WTC11 (cell line): ENCODE measurements at regions not wholly inside any gene's neighbourhood (a gene's known extent, or its start where the extent isn't known, plus 50 kb on each side); places are given as distances from the start of the nearest gene placed in this dataset.

ENCODE experiments used
- ATAC-seq: fragments of 200-7000 bp; cut with Tn5 transposase; 2 replicates; pipeline ENCODE4 v1.10.0; 2021; ENCODE audit warnings: mild to moderate bottlenecking, moderate library complexity
- CTCF ChIA-PET: fragments of 300-600 bp; sonication (Branson Sonifier 250); formaldehyde crosslinking; loops from one replicate; lab custom pipeline; 2021; ENCODE audit warnings: antibody characterized with exemption; lab: Charles Lee
- POLR2A ChIA-PET: fragments of 350-600 bp; sonication (Branson Sonifier 250); formaldehyde crosslinking; loops from one replicate; lab custom pipeline; 2021; ENCODE audit warnings: antibody characterized with exemption; lab: Charles Lee
- DNase-seq: peaks from one replicate; pipeline ENCODE4 v3.0.0; 2021; ENCODE audit warnings: low spot score
- H3K27ac Mint-ChIP-seq: 2 replicates; pipeline ENCODE4 v1.8.0; 2021; ENCODE audit warnings: mixed read lengths
- H3K27me3 Mint-ChIP-seq: 2 replicates; pipeline ENCODE4 v1.8.0; 2021; ENCODE audit warnings: low read depth, mild to moderate bottlenecking, moderate library complexity, mixed read lengths
- H3K36me3 Mint-ChIP-seq: 2 replicates; pipeline ENCODE4 v1.8.0; 2021; ENCODE audit warnings: mixed read lengths
- H3K4me1 Mint-ChIP-seq: 2 replicates; pipeline ENCODE4 v1.8.0; 2022; ENCODE audit warnings: mixed read lengths
- H3K4me3 Mint-ChIP-seq: 2 replicates; pipeline ENCODE4 v1.8.0; 2021; ENCODE audit warnings: mild to moderate bottlenecking, moderate library complexity, mixed read lengths
- H3K9me3 Mint-ChIP-seq: 2 replicates; pipeline ENCODE4 v1.8.0; 2021; ENCODE audit warnings: mixed read lengths
- CBFB ChIP-seq: sonication (generic); formaldehyde crosslinking; IDR thresholded peaks from 2 replicates; pipeline ENCODE4 v1.8.1; 2022; ENCODE audit warnings: mild to moderate bottlenecking, low read depth, missing genetic modification reagents
- CREM ChIP-seq: sonication (generic); formaldehyde crosslinking; IDR thresholded peaks from 2 replicates; pipeline ENCODE4 v1.8.1; 2022; ENCODE audit warnings: mild to moderate bottlenecking, missing genetic modification reagents, moderate library complexity
- ELF4 ChIP-seq: sonication (generic); formaldehyde crosslinking; IDR thresholded peaks from 2 replicates; pipeline ENCODE4 v1.8.1; 2022; ENCODE audit warnings: low read depth, mild to moderate bottlenecking, moderate library complexity, missing genetic modification reagents
- FOXK1 ChIP-seq: sonication (generic); formaldehyde crosslinking; IDR thresholded peaks from 2 replicates; pipeline ENCODE4 v1.8.0; 2022; ENCODE audit warnings: mild to moderate bottlenecking, moderate library complexity, missing genetic modification reagents
- JAZF1 ChIP-seq: fragments of 250-450 bp; sonication (Bioruptor Pico); IDR thresholded peaks from 2 replicates; pipeline ENCODE4 v1.9.0; 2021; ENCODE audit warnings: moderate library complexity, mild to moderate bottlenecking, inconsistent platforms
- JUN ChIP-seq: sonication (generic); formaldehyde crosslinking; IDR thresholded peaks from 2 replicates; pipeline ENCODE4 v1.8.0; 2023; ENCODE audit warnings: mild to moderate bottlenecking, missing genetic modification reagents
- NR1H2 ChIP-seq: sonication (generic); formaldehyde crosslinking; IDR thresholded peaks from 2 replicates; pipeline ENCODE4 v1.9.0; 2021; ENCODE audit warnings: mild to moderate bottlenecking, moderate library complexity, missing genetic modification reagents
- RELA ChIP-seq: sonication (generic); formaldehyde crosslinking; IDR thresholded peaks from 2 replicates; pipeline ENCODE4 v1.8.1; 2022; ENCODE audit warnings: missing genetic modification reagents, mild to moderate bottlenecking, borderline replicate concordance
- SP1 ChIP-seq: sonication (generic); formaldehyde crosslinking; conservative IDR thresholded peaks from 2 replicates; pipeline ENCODE4 v1.8.1; 2022; ENCODE audit warnings: missing genetic modification reagents
- TP53 ChIP-seq: sonication (generic); formaldehyde crosslinking; IDR thresholded peaks from 2 replicates; pipeline ENCODE4 v1.8.1; 2023; ENCODE audit warnings: mild to moderate bottlenecking, missing genetic modification reagents
- ZNF121 ChIP-seq: sonication (generic); formaldehyde crosslinking; IDR thresholded peaks from 2 replicates; pipeline ENCODE4 v1.8.0; 2023; ENCODE audit warnings: missing genetic modification reagents
- ZNF138 ChIP-seq: sonication (generic); formaldehyde crosslinking; conservative IDR thresholded peaks from 2 replicates; pipeline ENCODE4 v1.8.1; 2022; ENCODE audit warnings: mild to moderate bottlenecking, moderate library complexity, missing genetic modification reagents
- ZNF263 ChIP-seq: sonication (generic); formaldehyde crosslinking; IDR thresholded peaks from 2 replicates; pipeline ENCODE4 v1.8.1; 2022; ENCODE audit warnings: low read depth, mild to moderate bottlenecking, moderate library complexity, missing genetic modification reagents
- ZNF416 ChIP-seq: fragments of 250-450 bp; sonication (Bioruptor Pico); IDR thresholded peaks from 2 replicates; pipeline ENCODE4 v1.9.0; 2021; ENCODE audit warnings: mild to moderate bottlenecking, inconsistent platforms
- TF ChIP-seq, protein P1 (sequence below): sonication (generic); formaldehyde crosslinking; IDR thresholded peaks from 2 replicates; pipeline ENCODE4 v1.8.1; 2023; ENCODE audit warnings: mild to moderate bottlenecking, missing genetic modification reagents, moderate library complexity
- TF ChIP-seq, protein P2 (sequence below): sonication (generic); formaldehyde crosslinking; IDR thresholded peaks from 2 replicates; pipeline ENCODE4 v1.8.0; 2023; ENCODE audit warnings: missing genetic modification reagents
- TF ChIP-seq, protein P3 (sequence below): sonication (generic); formaldehyde crosslinking; conservative IDR thresholded peaks from 2 replicates; pipeline ENCODE4 v1.8.1; 2022; ENCODE audit warnings: mild to moderate bottlenecking, missing genetic modification reagents
- TF ChIP-seq, protein P4 (sequence below): fragments of 250-450 bp; sonication (Bioruptor Pico); IDR thresholded peaks from 2 replicates; pipeline ENCODE4 v1.8.0; 2021; ENCODE audit warnings: mild to moderate bottlenecking
- TF ChIP-seq, protein P5 (sequence below): fragments of 250-450 bp; sonication (Bioruptor Pico); IDR thresholded peaks from 2 replicates; pipeline ENCODE4 v1.9.0; 2021; ENCODE audit warnings: mild to moderate bottlenecking, borderline replicate concordance

DNA sequence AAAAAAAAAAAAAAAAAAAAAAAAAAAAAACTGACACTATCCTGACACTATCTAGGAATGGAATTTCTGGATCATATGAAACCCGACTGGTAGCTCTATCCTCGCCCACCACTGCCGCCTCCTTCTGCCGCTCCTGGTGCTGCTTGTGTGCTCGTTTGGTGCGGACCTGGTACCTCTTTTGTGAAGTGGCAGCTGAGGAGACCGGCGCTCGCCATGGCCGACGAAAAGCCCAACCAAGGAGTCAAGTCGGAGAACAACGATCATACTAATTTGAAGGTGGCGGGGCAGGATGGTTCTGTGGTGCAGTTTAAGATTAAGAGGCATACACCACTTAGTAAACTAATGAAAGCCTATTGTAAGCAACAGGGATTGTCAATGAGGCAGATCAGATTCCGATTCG lies 130.6 kb downstream of the SEPTIN14 start:
- ChIA-PET POLR2A (no interaction called here), CTCF (no interaction called here)
- ATAC-seq, result no peak
- Mint-ChIP-seq H3K9me3 (peaks cover 27% of the 10 kb centered on the region), H3K36me3 (no peaks in the 10 kb centered on the region; the same call in 1 of the 2 replicates), H3K4me1 (0 out of 2 replicates have a peak, but pooled peaks cover 4% of the 10 kb centered on the region), H3K4me3 (no peak overlapping the region), H3K27me3 (no peaks in the 10 kb centered on the region), H3K27ac (no peak overlapping the region)
- DNase-seq, result no peak
- TF ChIP-seq ELF4 (CRISPR knock-in tag) (no peak), JUN (CRISPR knock-in tag) (no peak), RELA (CRISPR knock-in tag) (no peak), ZNF416 (no peak), NR1H2 (CRISPR knock-in tag) (no peak), TP53 (CRISPR knock-in tag) (no peak), ZNF263 (CRISPR knock-in tag) (no peak), CBFB (no peak), FOXK1 (CRISPR knock-in tag) (no peak), SP1 (CRISPR knock-in tag) (no peak), JAZF1 (no peak), ZNF138 (no peak), ZNF121 (CRISPR knock-in tag) (no peak)
- TF ChIP-seq, protein P1, sequence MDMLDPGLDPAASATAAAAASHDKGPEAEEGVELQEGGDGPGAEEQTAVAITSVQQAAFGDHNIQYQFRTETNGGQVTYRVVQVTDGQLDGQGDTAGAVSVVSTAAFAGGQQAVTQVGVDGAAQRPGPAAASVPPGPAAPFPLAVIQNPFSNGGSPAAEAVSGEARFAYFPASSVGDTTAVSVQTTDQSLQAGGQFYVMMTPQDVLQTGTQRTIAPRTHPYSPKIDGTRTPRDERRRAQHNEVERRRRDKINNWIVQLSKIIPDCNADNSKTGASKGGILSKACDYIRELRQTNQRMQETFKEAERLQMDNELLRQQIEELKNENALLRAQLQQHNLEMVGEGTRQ, result no peak
- TF ChIP-seq, protein P2, sequence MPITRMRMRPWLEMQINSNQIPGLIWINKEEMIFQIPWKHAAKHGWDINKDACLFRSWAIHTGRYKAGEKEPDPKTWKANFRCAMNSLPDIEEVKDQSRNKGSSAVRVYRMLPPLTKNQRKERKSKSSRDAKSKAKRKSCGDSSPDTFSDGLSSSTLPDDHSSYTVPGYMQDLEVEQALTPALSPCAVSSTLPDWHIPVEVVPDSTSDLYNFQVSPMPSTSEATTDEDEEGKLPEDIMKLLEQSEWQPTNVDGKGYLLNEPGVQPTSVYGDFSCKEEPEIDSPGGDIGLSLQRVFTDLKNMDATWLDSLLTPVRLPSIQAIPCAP, result no peak
- TF ChIP-seq, protein P3, sequence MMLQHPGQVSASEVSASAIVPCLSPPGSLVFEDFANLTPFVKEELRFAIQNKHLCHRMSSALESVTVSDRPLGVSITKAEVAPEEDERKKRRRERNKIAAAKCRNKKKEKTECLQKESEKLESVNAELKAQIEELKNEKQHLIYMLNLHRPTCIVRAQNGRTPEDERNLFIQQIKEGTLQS (CRISPR knock-in tag), result no peak
- TF ChIP-seq, protein P4, sequence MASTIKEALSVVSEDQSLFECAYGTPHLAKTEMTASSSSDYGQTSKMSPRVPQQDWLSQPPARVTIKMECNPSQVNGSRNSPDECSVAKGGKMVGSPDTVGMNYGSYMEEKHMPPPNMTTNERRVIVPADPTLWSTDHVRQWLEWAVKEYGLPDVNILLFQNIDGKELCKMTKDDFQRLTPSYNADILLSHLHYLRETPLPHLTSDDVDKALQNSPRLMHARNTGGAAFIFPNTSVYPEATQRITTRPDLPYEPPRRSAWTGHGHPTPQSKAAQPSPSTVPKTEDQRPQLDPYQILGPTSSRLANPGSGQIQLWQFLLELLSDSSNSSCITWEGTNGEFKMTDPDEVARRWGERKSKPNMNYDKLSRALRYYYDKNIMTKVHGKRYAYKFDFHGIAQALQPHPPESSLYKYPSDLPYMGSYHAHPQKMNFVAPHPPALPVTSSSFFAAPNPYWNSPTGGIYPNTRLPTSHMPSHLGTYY (CRISPR knock-in tag), result no peak
- TF ChIP-seq, protein P5, sequence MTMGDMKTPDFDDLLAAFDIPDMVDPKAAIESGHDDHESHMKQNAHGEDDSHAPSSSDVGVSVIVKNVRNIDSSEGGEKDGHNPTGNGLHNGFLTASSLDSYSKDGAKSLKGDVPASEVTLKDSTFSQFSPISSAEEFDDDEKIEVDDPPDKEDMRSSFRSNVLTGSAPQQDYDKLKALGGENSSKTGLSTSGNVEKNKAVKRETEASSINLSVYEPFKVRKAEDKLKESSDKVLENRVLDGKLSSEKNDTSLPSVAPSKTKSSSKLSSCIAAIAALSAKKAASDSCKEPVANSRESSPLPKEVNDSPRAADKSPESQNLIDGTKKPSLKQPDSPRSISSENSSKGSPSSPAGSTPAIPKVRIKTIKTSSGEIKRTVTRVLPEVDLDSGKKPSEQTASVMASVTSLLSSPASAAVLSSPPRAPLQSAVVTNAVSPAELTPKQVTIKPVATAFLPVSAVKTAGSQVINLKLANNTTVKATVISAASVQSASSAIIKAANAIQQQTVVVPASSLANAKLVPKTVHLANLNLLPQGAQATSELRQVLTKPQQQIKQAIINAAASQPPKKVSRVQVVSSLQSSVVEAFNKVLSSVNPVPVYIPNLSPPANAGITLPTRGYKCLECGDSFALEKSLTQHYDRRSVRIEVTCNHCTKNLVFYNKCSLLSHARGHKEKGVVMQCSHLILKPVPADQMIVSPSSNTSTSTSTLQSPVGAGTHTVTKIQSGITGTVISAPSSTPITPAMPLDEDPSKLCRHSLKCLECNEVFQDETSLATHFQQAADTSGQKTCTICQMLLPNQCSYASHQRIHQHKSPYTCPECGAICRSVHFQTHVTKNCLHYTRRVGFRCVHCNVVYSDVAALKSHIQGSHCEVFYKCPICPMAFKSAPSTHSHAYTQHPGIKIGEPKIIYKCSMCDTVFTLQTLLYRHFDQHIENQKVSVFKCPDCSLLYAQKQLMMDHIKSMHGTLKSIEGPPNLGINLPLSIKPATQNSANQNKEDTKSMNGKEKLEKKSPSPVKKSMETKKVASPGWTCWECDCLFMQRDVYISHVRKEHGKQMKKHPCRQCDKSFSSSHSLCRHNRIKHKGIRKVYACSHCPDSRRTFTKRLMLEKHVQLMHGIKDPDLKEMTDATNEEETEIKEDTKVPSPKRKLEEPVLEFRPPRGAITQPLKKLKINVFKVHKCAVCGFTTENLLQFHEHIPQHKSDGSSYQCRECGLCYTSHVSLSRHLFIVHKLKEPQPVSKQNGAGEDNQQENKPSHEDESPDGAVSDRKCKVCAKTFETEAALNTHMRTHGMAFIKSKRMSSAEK, result no peak

DNA sequence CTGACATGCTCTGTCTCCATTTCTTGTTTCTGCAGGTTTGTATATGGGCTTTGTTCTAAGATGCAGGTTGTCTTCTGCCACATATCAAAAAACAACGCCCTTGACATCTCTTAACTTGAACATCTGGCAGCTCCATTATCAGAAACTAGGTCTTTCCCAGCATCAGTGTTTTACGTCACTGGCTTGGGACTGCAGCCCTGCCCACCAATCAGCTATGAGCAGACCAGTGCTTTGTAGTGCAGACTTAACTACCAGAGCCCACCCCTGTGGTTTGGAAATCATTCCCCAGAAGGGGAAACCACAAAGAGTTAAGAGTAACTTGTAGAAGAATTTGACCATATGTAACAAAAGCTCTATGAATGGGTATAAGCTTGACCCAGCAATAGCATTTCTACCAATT lies 132.4 kb downstream of the SEPTIN14 start:
- H3K27ac Mint-ChIP-seq, result no peak overlapping the region
- H3K36me3 Mint-ChIP-seq, result no peaks in the 10 kb centered on the region; the same call in 1 of the 2 replicates
- CTCF ChIA-PET, result interaction anchor here (1.2 kb wide), 1 partner anchor 345 kb away, joined by 3 read pairs; no protein-coding TSS in a partner anchor
- H3K4me3 Mint-ChIP-seq, result no peak overlapping the region
- ATAC-seq (no peak), DNase-seq (no peak)
- POLR2A ChIA-PET, result no interaction called here
- H3K27me3 Mint-ChIP-seq, result no peaks in the 10 kb centered on the region
- H3K9me3 Mint-ChIP-seq, result peaks cover 32% of the 10 kb centered on the region
- TF ChIP-seq CREM (CRISPR knock-in tag), result no peak
- 0 out of 2 replicates have a peak, but pooled peaks cover 4% of the 10 kb centered on the region for H3K4me1 Mint-ChIP-seq
